ENCODE measurements at regions not wholly inside any gene's neighbourhood (a gene's known extent, or its start where the extent isn't known, plus 50 kb on each side); places are given as distances from the start of the nearest gene placed in this dataset.

DNA sequence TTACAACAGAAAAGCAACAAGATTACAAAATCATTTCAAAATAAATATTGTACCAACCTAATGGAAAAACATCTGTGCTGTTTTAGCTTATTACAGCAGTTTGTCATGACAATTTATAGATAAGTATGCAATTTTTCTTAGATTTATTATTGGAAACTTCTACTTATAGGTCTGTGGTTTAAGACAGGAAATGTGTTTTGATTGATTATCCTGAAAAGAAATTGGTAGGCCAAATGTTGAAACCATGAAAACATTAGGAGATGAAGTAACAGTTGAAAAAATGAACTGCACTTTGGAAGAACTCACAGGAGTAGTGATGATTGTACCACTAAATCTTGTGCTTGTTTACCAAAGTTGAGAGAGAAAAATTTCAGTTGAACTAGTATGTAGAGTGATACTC lies 162.2 kb upstream of the GIMD1 start:
- H3K9me1 ChIP-seq (replicated peaks; ENCODE audit: control insufficient read depth, extremely low read depth, insufficient read depth, low read length): no peaks in the 10 kb centered on the region
- ChIA-PET CTCF (no interaction called here), POLR2A (no interaction called here)
- no peak overlapping the region for H3K4me3 ChIP-seq (replicated peaks in 1 of 3; ENCODE audit: insufficient read depth in 1 of 3, low read depth in 1 of 3, low read length in 3 of 3)
- no peaks in the 10 kb centered on the region for H3K27me3 ChIP-seq (ENCODE audit: control insufficient read depth in 2 of 2, insufficient read depth in 2 of 2, low read length in 2 of 2)
- H3K4me1 ChIP-seq (ENCODE audit: control insufficient read depth, extremely low read depth, insufficient read depth, low read length): peaks cover 20% of the 10 kb centered on the region
- FAIRE-seq: no peak
- H3K9ac ChIP-seq (replicated peaks; ENCODE audit: extremely low read depth, insufficient read depth, low read length): no peak overlapping the region
- H4K20me1 ChIP-seq (replicated peaks; ENCODE audit: control insufficient read depth, extremely low read depth, insufficient read depth, low read length): no peaks in the 10 kb centered on the region
- no peaks in the 10 kb centered on the region for H3K36me3 ChIP-seq (ENCODE audit: control insufficient read depth in 2 of 2, extremely low read depth in 1 of 2, insufficient read depth in 2 of 2, low read length in 2 of 2)
- H3K79me2 ChIP-seq (ENCODE audit: control insufficient read depth, insufficient read depth, low read length): no peaks in the 10 kb centered on the region
- H3K4me2 ChIP-seq (ENCODE audit: insufficient read depth, low read length): no peak overlapping the region
- H3K9me3 ChIP-seq (replicated peaks; ENCODE audit: control insufficient read depth, insufficient read depth, low read length): no peaks in the 10 kb centered on the region
- DNase-seq (ENCODE audit: low read depth, low spot score): peak; percentile 5
- intact Hi-C loops (cut with micrococcal nuclease): no loop called here
- dilution Hi-C loops (cut with MboI; ENCODE audit: extremely low pct_ligation_motif_present, low sequenced_read_pairs): no loop called here
- no peak overlapping the region for H2AFZ ChIP-seq (ENCODE audit: low read depth, low read length)
- peak overlapping the region; percentile 94 for H3K27ac ChIP-seq (ENCODE audit: insufficient read depth, low read depth, low read length)
- TF ChIP-seq FOS (IDR thresholded peaks at IDR 0.05; ENCODE audit: borderline replicate concordance, insufficient read depth, low read length) (no peak), EZH2 (IDR thresholded peaks at IDR 0.05; ENCODE audit: borderline replicate concordance, low read depth, low read length, severe bottlenecking) (no peak), GATA2 (IDR thresholded peaks at IDR 0.05; ENCODE audit: insufficient read depth, insufficient read length, low read depth, low read length) (no peak), POLR2AphosphoS5 (IDR thresholded peaks at IDR 0.05; ENCODE audit: insufficient read depth, low read depth, low read length) (no peak)
- TF ChIP-seq, protein P1, sequence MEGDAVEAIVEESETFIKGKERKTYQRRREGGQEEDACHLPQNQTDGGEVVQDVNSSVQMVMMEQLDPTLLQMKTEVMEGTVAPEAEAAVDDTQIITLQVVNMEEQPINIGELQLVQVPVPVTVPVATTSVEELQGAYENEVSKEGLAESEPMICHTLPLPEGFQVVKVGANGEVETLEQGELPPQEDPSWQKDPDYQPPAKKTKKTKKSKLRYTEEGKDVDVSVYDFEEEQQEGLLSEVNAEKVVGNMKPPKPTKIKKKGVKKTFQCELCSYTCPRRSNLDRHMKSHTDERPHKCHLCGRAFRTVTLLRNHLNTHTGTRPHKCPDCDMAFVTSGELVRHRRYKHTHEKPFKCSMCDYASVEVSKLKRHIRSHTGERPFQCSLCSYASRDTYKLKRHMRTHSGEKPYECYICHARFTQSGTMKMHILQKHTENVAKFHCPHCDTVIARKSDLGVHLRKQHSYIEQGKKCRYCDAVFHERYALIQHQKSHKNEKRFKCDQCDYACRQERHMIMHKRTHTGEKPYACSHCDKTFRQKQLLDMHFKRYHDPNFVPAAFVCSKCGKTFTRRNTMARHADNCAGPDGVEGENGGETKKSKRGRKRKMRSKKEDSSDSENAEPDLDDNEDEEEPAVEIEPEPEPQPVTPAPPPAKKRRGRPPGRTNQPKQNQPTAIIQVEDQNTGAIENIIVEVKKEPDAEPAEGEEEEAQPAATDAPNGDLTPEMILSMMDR (IDR thresholded peaks at IDR 0.05; ENCODE audit: extremely low read depth in 1 of 2, insufficient read depth in 1 of 2, low read depth in 1 of 2, low read length in 2 of 2): no peak
- no TSS peak for BruUV-seq (replicated peaks)

- Histone ChIP-seq H3K9ac (replicated peaks; ENCODE audit: extremely low read depth, insufficient read depth, low read length) (peak overlapping the region; percentile 74), H3K9me3 (replicated peaks; ENCODE audit: control insufficient read depth, insufficient read depth, low read length) (no peaks in the 10 kb centered on the region), H4K20me1 (replicated peaks; ENCODE audit: control insufficient read depth, extremely low read depth, insufficient read depth, low read length) (no peaks in the 10 kb centered on the region), H2AFZ (ENCODE audit: low read depth, low read length) (peak overlapping the region; percentile 98), H3K4me3 (replicated peaks in 1 of 3; ENCODE audit: insufficient read depth in 1 of 3, low read depth in 1 of 3, low read length in 3 of 3) (peak overlapping the region in 1 of 3 experiments; percentile 14), H3K79me2 (ENCODE audit: control insufficient read depth, insufficient read depth, low read length) (no peaks in the 10 kb centered on the region), H3K9me1 (replicated peaks; ENCODE audit: control insufficient read depth, extremely low read depth, insufficient read depth, low read length) (no peaks in the 10 kb centered on the region), H3K27ac (ENCODE audit: insufficient read depth, low read depth, low read length) (peak overlapping the region; percentile 94), H3K4me1 (ENCODE audit: control insufficient read depth, extremely low read depth, insufficient read depth, low read length) (peaks cover 20% of the 10 kb centered on the region), H3K27me3 (ENCODE audit: control insufficient read depth in 2 of 2, insufficient read depth in 2 of 2, low read length in 2 of 2) (no peaks in the 10 kb centered on the region), H3K36me3 (ENCODE audit: control insufficient read depth in 2 of 2, extremely low read depth in 1 of 2, insufficient read depth in 2 of 2, low read length in 2 of 2) (no peaks in the 10 kb centered on the region), H3K4me2 (ENCODE audit: insufficient read depth, low read length) (peak overlapping the region; percentile 88)
- dilution Hi-C loops (cut with MboI; ENCODE audit: extremely low pct_ligation_motif_present, low sequenced_read_pairs) (no loop called here), intact Hi-C loops (cut with micrococcal nuclease) (no loop called here)
- POLR2A ChIA-PET: no interaction called here
- TSS peak; percentile 99 for BruUV-seq (replicated peaks)
- FAIRE-seq: no peak
- CTCF ChIA-PET: interaction anchor here (1.0 to 1.3 kb wide), 6 partner anchors 17 to 289 kb away, joined by 3 to 5 read pairs (median 3); no protein-coding TSS in a partner anchor
- TF ChIP-seq EZH2 (IDR thresholded peaks at IDR 0.05; ENCODE audit: borderline replicate concordance, low read depth, low read length, severe bottlenecking) (no peak), GATA2 (IDR thresholded peaks at IDR 0.05; ENCODE audit: insufficient read depth, insufficient read length, low read depth, low read length) (no peak), POLR2AphosphoS5 (IDR thresholded peaks at IDR 0.05; ENCODE audit: insufficient read depth, low read depth, low read length) (no peak), MAX (IDR thresholded peaks at IDR 0.05; ENCODE audit: insufficient read depth, insufficient read length) (no peak), MYC (IDR thresholded peaks at IDR 0.05; ENCODE audit: low read depth, low read length) (no peak), POLR2A (IDR thresholded peaks at IDR 0.05; ENCODE audit: low read depth, low read length) (no peak), JUN (IDR thresholded peaks at IDR 0.05; ENCODE audit: borderline replicate concordance, insufficient read depth, insufficient read length, low read depth) (no peak), FOS (IDR thresholded peaks at IDR 0.05; ENCODE audit: borderline replicate concordance, insufficient read depth, low read length) (no peak)
- TF ChIP-seq, protein P1 (IDR thresholded peaks at IDR 0.05; ENCODE audit: extremely low read depth in 1 of 2, insufficient read depth in 1 of 2, low read depth in 1 of 2, low read length in 2 of 2): no peak
- no peak for DNase-seq (ENCODE audit: low read depth, low spot score)
Measured at GRCh38 chr4:106530024-106530361, 161.4 kb upstream of the GIMD1 start.

Measured in endothelial cell of umbilical vein (primary cell).